ENCODE measurements at regions not wholly inside any gene's neighbourhood (a gene's known extent, or its start where the extent isn't known, plus 50 kb on each side); places are given as distances from the start of the nearest gene placed in this dataset.

- Histone ChIP-seq H3K36me3 (no peaks in the 10 kb centered on the region), H3K27me3 (peaks cover 30% of the 10 kb centered on the region), H3K4me3 (no peak overlapping the region), H3K27ac (no peak overlapping the region), H3K4me1 (no peaks in the 10 kb centered on the region), H3K9me3 (no peaks in the 10 kb centered on the region)
- WGBS, 2 donors (ENCODE audit: low coverage in 1 of 2), result 73 to 89% methylated on average over 5 to 8 of the region's 12 CpGs
- TF ChIP-seq POLR2AphosphoS5 (IDR thresholded peaks at IDR 0.05), result no peak
- no peak for TF ChIP-seq POLR2A (IDR thresholded peaks at IDR 0.05)
- TF ChIP-seq EP300 (IDR thresholded peaks at IDR 0.05), result no peak
- TF ChIP-seq CTCF (IDR thresholded peaks at IDR 0.05), result no peak
- no peak for ATAC-seq
These were observed 93.0 kb upstream of the TOP3B start for GRCh38 chr22:22075382-22076163.

GRCh38 chr22:22074634-22075381, 92.2 kb upstream of the TOP3B start:
- WGBS, 2 donors (ENCODE audit: low coverage in 1 of 2), result 0% methylated on average over 1 of the region's 1 CpG; no CpG with 5 or more reads in 1 of the 2 donors
- H3K27ac ChIP-seq, result no peak overlapping the region
- H3K36me3 ChIP-seq, result no peaks in the 10 kb centered on the region
- ATAC-seq, result no peak
- no peaks in the 10 kb centered on the region for H3K9me3 ChIP-seq
- TF ChIP-seq POLR2AphosphoS5 (IDR thresholded peaks at IDR 0.05) (no peak), CTCF (IDR thresholded peaks at IDR 0.05) (no peak), POLR2A (IDR thresholded peaks at IDR 0.05) (no peak), EP300 (IDR thresholded peaks at IDR 0.05) (no peak)
- no peak overlapping the region for H3K4me3 ChIP-seq
- no peaks in the 10 kb centered on the region for H3K4me1 ChIP-seq
- peaks cover 29% of the 10 kb centered on the region for H3K27me3 ChIP-seq

- TF ChIP-seq POLR2AphosphoS5 (IDR thresholded peaks at IDR 0.05), result no peak
- TF ChIP-seq POLR2A (IDR thresholded peaks at IDR 0.05), result no peak
- no peak for TF ChIP-seq CTCF (IDR thresholded peaks at IDR 0.05)
- TF ChIP-seq EP300 (IDR thresholded peaks at IDR 0.05), result no peak
- no peaks in the 10 kb centered on the region for H3K9me3 ChIP-seq
- H3K4me3 ChIP-seq, result no peak overlapping the region
- no peaks in the 10 kb centered on the region for H3K4me1 ChIP-seq
- WGBS, 2 donors (ENCODE audit: low coverage in 1 of 2), result 46 to 52% methylated on average over 4 to 5 of the region's 5 CpGs
- peaks cover 33% of the 10 kb centered on the region for H3K27me3 ChIP-seq
- ATAC-seq, result no peak
- H3K27ac ChIP-seq, result no peak overlapping the region
- H3K36me3 ChIP-seq, result no peaks in the 10 kb centered on the region
These were observed 91.4 kb upstream of the TOP3B start for GRCh38 chr22:22073769-22074561.

- no peaks in the 10 kb centered on the region for H3K9me3 ChIP-seq
- H3K4me3 ChIP-seq, result no peak overlapping the region
- WGBS, 2 donors (ENCODE audit: low coverage in 1 of 2), result 76 to 93% methylated on average over 2 of the region's 2 CpGs
- no peaks in the 10 kb centered on the region for H3K36me3 ChIP-seq
- TF ChIP-seq POLR2AphosphoS5 (IDR thresholded peaks at IDR 0.05) (no peak), EP300 (IDR thresholded peaks at IDR 0.05) (no peak), POLR2A (IDR thresholded peaks at IDR 0.05) (no peak), CTCF (IDR thresholded peaks at IDR 0.05) (no peak)
- peaks cover 27% of the 10 kb centered on the region for H3K27me3 ChIP-seq
- no peak for ATAC-seq
- H3K4me1 ChIP-seq, result no peaks in the 10 kb centered on the region
- no peak overlapping the region for H3K27ac ChIP-seq
These were observed 89.7 kb upstream of the TOP3B start for GRCh38 chr22:22072169-22072836.
